Stomach (tissue), 4 donors: ENCODE measurements at regions not wholly inside any gene's neighbourhood (a gene's known extent, or its start where the extent isn't known, plus 50 kb on each side); places are given as distances from the start of the nearest gene placed in this dataset.

Experiments
- EP300 ChIP-seq: sonication (generic); formaldehyde crosslinking; IDR thresholded peaks from one replicate; pipeline ENCODE4 v1.6.1; 2017; ENCODE audit warnings: antibody characterized with exemption
- POLR2AphosphoS5 ChIP-seq, 3 donors: sonication (generic); formaldehyde crosslinking; IDR thresholded peaks; one replicate each; pipeline ENCODE4 v1.6.1; 2016; ENCODE audit warnings: antibody characterized with exemption in 3 of 3

- TF ChIP-seq POLR2AphosphoS5 (IDR thresholded peaks at IDR 0.05) (no peak), EP300 (no peak)
Measured at GRCh38 chr10:11661441-11661840, 50.0 kb upstream of the USP6NL start.
